HG03442 (cell line): ENCODE measurements at regions not wholly inside any gene's neighbourhood (a gene's known extent, or its start where the extent isn't known, plus 50 kb on each side); places are given as distances from the start of the nearest gene placed in this dataset.

Experiments
- ATAC-seq: cut with Tn5 transposase; IDR thresholded peaks from one replicate; pipeline ENCODE4 v1.9.1; 2021; ENCODE audit warnings: mild to moderate bottlenecking, moderate library complexity; ENCODE audit not compliant: unreplicated experiment

DNA sequence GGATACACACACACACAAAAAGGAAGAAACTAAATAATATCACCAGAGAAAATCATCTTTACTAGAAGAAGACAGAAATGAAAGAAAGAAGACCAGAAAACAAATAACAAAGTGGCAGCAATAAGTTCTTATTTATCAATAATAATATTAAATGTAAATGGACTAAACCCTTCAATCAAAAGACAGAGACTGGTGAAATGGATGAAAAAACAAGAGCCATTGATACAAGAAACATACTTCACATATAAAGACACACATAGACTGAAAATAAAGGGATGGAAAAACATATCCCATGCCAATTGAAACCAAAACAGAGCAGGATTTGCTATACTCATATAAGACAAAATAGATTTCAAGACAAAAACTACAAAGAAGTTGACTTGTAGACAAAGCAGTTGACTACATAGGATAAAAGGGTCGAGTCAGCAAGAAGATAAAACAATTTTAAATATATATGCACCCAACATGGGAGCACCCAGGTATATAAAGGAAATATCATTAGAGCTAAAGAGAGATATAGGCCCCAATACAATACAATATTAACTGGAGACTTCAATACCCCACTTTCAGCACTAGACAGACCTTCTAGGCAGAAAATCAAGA, 259.4 kb downstream of the EPM2A start:
- ATAC-seq = no peak

DNA sequence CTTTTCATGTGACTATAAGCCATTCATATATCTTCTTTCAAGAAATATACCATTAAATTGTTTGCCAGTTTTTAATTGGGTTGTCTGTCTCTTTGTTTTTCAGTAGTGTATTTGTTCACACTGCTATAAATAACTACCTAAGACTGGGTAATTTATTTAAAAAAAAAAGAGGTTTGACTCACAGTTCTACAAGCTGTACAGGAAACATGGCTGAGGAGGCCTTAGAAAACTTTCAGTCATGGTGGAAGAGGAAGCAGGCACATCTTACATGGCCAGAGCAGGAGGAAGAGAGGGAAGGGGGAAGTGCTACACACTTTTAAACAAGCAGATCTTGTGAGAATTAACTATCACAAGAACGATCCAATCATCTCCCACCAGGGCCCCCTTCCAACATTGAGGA, 255.3 kb downstream of the EPM2A start:
- ATAC-seq = no peak

DNA sequence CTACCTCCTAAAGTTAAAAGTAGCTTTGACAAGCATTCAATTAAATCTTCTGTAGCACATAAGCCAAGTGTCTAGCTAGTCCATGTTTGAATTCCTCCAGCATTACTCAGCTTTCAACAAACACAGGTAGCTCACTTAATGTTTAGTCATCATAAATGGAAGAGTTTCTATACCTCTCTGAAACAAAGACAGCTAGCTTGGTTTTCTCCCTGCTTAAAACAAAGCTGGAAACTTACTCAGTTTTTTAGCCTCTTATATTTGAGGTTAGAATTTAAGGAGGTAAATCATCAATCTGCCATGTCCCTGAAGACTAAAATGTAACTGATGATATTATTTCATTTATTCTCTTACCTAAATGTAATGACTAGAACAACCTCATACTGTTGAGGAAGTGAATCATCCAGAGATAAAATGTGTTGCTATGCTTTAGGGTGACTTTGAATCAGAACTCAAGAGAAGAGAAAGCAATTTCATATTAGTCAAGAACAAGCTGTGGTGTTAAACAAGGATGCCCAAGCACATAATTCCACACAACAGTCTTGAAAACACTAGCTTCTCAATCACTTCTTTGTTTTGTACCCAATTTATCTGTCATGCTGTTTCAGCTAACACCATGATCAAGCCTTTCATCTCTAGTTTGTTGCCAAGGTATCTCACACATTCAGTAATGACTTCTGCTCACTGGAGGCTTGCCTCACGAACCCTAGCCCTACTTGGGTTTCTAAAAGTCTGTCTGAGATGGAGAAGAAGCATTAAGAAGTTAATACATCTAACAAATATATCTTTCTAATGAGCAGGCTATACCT, 251.9 kb downstream of the EPM2A start:
- no peak for ATAC-seq

DNA sequence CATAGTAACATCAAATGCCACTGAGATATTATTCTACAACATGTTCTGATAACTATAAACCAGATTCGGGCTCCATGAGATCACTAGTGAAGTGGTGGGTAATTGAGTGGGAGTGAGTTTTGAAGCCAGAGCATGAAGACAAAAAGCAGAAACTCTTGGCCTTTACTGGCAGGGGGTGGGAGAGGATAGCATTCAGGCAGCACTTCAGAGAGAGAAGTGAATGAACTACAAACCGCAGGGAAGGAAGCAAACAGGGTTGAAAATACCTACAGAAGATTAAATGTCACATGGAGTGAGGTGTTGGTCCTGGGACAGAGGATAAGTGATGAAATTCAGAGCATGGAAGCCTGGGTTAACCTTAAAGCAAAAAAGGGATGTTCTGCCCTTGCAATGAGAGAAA, 250.0 kb downstream of the EPM2A start:
- ATAC-seq = no peak

DNA sequence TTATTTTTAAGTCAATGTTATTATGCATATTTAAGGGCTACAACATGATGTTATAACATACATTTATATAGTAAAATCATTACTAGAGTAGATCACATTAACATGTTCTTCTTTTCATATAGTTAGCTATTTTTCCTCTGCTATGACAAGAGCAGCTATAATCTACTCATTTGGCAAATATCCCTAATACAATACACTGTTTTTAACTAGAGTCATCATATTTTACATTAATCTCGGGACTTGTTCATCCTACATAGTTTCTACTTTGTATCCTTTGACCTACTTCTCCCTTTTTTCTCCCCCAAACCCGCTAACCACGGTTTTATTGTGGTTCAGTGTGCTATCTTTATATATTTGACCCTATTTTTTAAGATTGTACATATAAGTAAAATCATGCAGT, 249.0 kb downstream of the EPM2A start:
- no peak for ATAC-seq

DNA sequence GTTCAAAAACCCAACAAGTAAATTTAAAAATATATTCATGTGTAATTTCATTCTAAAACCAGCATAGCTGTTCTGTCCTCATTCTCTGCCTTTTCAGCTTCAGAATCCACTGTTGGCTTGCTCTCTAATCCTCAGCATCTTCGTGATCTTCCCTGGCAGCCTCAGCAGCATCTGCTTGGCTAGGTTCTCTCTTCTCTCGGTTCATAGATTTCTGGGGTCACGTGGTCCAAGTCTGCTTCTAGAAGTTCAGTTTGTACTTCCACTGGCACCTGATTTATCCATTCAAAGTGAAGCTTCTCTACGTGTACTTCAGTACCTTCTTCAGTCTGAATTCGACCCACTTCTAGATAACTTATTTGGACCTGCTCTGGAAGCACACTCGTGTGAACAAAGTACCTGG, 245.7 kb downstream of the EPM2A start:
- no peak for ATAC-seq

DNA sequence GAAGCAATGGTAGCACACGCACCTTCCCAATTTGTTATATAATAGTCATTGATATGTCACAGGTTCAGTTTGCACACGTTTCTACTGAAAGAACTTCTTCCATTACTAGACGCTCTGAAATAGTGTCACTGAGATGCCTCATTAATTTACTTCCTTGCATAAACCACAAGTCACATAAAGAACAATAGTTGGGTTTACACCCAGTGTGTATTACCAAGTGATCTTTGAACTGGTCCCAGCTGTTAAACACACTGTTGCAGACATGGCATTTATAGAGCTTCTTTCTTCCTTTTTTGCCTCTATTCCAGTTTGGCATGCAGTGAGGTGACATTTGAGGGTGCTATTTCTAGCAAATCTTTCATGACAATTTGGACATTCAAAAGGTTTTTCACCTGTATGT, 245.3 kb downstream of the EPM2A start:
- no peak for ATAC-seq

DNA sequence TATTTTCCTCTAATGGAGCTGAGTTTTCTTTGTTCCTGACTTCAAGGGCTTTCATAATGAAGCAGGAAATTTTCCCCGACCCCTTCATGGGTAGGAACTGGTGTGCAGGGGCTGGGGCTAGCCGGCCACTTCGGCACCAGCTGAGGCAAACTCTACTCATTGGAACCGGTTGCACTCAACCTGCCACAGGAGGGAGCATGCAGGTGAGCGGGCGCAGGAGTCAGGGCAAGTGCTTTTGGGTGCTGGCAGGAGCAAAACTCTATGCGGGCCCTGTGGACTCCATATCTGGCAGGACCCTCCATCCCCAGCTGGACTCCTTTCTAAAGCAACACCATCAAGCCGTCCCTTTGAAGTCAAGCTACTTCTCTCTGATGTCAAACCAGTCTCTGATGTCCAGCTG, 244.2 kb downstream of the EPM2A start:
- ATAC-seq = no peak

DNA sequence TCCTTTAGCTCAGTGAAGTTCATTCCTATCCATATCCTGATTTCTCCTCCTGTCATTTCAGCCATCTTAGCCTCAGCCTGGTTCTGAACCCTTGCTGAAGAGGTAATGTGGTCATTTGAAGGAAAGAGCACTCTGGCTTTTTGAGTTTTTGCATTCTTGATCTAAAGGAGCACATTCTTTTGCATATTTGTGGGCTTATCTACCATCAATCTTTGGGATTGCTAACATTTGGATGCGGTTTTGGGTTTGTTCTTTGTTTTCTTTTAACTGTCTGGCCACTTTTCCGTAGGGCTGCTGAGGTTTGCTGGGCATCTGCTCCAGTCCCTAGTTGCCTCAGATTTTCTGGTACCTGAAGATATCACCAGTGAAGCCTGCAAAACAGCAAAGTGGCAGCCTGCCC, 238.3 kb downstream of the EPM2A start:
- ATAC-seq = no peak

DNA sequence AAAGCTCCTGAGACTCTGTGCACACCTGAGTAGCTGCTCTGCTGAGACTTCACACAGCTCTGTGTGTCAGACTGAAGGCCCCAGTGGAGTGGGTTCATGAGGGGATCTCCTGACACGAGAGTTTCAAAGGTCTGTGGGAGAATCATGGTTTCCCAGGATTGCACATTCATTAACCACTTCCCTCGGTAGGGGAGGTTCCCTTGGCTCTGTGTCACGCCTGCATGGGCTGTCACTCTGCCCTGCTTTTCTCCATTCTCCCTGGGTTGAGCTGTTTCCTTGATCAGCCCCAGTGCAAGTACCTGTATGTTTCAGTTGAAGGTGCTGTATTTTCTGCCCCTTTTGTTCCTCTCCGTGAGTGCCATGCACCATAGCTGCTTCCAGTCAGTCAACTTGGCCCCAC, 236.9 kb downstream of the EPM2A start:
- ATAC-seq = peak; percentile 73

DNA sequence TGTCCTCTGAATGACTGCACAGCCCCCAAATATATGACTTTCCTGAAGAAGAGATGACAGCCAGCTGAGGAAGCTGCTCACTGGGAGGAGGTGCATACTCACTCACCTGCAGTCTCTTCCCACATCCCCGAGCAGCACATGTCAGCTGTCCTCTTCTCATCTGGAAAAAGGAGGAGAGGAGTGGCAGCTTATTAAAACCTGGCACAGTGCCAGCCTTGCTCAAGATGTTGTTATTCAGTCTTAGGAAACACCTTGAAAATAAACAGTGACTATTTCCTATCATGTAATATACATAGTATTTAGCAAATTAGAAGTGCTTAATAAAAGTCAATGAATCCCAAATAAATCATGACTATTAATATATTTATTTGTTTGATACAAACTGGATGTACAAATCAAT, 232.9 kb downstream of the EPM2A start:
- no peak for ATAC-seq

DNA sequence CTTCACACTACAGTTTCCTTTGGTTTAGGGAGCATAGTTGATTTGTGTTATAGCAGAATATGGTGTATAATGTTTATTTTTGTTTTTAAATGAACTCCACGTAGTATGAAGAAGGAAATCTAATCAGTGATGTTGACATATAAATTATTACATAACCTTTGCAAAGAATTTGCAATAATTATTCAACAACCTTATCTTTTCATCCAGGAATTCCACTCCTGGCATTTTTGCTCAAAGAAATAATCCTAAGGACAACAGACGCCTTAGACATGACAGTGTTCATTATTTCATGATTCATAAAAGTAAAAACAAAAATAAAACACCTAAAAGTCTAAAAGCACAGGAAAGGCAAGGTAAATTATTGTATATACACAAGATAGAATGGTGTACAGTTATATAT, 229.2 kb downstream of the EPM2A start:
- ATAC-seq = no peak

DNA sequence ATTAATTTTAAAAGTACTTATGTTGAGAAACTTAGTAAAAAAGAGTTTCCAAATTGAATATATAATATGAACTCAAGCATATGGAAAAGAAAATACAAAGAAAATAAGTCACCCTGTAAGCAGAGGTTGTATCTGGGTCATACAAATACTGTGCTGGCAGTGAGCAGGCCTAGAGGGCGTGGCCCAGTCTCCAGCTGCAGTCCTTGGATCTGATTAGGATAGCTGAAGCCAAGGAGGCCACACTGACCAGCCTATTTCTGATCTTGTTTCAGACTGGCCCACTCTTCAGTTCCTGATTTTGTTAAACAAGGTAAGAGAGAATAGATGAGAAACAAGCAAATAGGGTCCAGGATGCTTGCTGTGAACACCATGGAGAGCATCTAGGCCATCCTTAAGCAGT, 228.8 kb downstream of the EPM2A start:
- no peak for ATAC-seq

DNA sequence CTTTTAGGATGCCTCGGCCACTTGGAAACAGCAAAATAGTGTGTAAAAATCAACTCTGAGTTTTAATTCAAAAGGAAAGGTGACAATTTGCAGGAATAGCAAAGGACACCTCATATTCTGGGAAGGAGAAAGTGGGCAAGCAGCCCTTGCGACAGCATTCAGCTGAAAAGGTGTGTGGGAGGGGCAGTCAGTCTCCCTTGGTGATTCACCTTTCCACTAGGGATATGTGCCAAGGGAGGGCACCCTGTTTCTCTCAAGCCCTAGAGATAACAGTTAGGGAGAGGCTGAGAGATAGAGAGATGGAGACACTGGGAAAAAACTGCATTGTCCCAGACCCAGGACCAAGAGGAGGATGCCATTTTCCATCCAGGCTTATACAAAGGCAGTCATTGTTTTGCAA, 228.1 kb downstream of the EPM2A start:
- ATAC-seq = no peak

DNA sequence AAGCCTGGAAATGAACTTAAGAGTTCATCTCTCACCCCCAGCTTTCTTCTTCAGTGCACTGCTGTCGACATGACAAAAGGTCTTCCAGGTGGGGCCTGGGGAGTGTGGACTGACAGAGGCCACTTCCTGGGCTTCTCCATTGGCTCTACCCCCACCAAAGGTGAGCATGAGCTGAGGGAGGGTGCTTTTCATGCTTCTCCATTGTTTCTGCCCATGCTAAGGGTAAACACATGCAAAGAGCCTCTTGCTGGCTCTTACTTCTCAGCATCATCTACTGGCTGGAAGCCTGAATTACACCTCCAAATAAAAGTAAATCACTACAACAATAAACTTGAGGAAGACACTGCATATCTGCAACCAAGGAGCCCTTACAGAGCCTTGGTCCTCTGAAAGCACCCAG, 227.2 kb downstream of the EPM2A start:
- no peak for ATAC-seq

DNA sequence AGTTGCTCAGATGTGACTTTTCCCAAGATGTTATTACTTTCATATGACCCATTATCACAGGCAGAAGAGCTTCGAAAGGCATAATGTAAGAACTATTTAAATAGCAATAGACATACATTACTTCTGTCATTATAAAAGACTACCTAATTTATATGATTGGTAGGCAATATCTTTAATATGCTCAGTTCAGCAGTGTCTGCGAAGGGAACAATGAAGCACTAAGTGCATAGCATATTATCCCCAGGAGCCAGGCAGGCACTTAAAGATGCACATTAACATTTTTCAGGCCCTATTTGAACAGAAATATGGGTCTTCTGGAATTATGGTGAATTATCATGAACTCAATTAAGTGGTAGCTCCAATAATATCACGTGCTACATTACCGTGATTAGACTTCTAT, 217.8 kb downstream of the EPM2A start:
- no peak for ATAC-seq

DNA sequence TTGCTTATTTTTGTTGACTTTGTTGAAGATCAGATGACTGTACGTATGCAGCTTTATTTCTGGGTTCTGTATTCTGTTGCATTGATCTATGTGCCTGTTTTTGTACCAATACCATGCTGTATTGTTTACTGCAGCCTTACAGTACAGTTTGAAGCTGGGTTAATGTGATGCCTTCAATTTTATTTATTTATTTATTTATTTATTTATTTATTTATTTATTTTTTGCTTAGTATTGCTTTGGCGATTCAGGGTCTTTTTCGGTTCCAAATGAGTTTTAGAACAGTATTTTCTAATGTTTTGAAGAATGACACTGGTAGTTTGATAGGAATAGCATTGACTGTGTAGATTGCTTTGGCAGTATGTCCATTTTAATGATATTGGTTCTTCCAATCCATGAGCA, 210.3 kb downstream of the EPM2A start:
- no peak for ATAC-seq

DNA sequence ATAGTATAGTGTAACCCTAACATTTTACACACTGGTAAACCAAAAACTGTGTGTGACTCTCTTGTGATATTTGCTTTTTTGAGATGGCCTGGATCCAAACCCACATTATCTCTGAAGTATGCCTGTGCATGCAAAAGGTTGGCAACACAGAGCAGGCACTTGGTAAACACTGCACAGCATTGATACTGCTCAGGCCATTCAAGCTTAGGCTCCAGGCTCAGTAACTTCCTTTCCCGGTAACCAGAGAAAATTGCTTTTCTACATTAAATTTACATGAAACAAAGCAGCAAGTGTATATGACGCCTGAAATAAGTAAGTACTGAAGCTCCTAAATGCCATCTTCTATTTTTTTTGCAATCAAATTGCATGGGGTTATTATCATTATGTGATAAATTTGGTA, 205.7 kb downstream of the EPM2A start:
- no peak for ATAC-seq

DNA sequence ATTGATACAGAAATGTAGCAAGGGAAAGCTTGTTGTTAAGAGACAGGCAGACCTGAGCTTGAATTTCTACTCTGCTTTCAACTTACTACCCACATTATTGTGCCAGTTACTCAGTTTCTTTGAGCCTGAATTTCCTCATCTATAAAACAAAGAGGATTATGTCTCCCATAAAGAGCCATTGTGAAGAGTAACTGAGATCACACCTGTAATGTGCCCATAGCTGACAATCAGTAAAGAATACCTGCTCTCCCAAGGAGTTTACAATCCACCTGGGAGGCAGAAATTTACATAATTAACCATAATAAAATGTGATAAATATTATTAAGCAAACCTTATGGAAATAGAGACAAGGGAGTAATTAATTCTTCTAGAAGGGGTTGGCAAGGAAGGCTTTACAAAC, 204.9 kb downstream of the EPM2A start:
- ATAC-seq = no peak

DNA sequence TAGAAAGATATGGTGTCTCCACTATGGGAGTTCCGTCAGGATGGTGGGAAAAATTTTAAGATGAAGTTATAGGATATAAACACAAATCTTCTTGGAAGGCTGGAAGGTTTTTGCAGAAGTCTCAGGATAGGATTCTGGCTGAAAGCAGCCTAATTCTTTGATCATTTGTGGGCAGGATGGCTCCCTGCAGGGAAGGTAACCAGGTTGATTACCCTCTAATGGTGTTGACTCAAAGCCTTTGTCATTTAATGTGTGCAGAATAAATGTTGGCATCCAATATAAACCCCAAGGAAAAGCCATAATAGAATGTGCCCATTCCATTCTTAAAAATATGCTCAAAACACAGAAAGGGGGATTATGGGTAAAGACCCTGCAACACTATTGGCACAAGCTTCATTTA, 204.3 kb downstream of the EPM2A start:
- ATAC-seq = no peak

DNA sequence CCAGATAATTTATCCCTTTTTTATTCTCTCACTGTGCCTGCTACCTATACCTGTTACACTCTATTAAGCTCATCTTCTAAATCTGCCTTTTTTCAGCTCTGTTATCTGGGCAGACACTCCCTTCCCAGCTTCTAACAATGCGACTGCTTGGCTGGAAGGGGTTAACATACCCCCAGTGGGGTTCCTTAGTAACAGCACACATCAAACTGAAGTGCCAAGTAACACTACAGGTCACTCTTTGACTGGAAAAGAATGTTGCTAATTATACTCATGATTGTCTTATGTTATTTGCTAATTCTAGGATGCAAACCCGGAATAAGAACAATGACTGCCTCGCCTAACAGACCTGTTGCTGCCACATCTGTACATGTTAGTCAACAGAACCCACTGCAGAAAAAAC, 203.5 kb downstream of the EPM2A start:
- no peak for ATAC-seq

DNA sequence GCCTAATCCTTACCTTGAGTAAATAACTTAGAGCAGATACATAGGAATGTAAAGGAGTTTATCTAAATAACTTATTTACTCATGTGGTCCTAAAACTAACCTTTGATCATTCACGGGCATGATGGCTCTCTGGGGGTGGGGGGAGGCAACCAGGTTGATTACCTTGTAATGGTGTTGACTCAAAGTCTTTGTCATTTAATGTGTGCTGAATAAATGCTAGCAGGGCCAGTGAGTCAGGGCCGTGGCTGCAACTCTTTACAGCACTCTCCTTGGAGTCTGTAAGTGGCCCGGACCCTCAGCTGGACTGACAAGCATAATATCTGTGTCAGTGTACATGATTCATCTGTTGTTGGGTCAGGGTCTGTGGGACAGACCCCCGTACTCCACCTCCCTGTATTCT, 203.0 kb downstream of the EPM2A start:
- no peak for ATAC-seq

DNA sequence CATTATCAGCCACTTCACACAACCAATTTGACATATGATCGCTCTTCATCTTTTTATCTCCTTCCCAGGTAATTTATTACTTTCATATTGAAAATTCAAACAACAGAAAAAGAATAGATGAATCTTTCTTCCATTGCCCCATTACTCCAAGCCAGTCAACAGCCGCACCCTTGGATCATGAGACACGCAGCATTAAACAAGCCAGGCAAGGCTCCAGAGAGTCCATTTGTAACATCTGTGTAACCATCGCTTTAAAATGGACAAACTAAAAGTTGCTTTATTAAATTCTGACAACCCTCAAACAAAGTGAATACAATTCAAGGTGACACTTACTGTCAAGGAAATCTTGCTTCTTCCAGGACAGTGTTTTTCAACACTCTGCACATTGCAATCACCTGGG, 200.3 kb downstream of the EPM2A start:
- ATAC-seq = no peak
